ENCODE measurements at regions not wholly inside any gene's neighbourhood (a gene's known extent, or its start where the extent isn't known, plus 50 kb on each side); places are given as distances from the start of the nearest gene placed in this dataset.

- Histone ChIP-seq H3K36me3 (replicated peaks in 1 of 2; ENCODE audit: control insufficient read depth in 1 of 2, insufficient read depth in 2 of 2, low read length in 2 of 2) (no peaks in the 10 kb centered on the region), H3K4me3 (replicated peaks in 1 of 3; ENCODE audit: insufficient read depth in 1 of 3, low read depth in 2 of 3, low read length in 3 of 3) (no peak overlapping the region), H3K27ac (ENCODE audit: extremely low read length, insufficient read depth, low read length) (no peak overlapping the region), H3K4me2 (ENCODE audit: low read depth, low read length) (no peak overlapping the region), H4K20me1 (ENCODE audit: insufficient read depth, low read length) (no peaks in the 10 kb centered on the region), H3K79me2 (ENCODE audit: insufficient read depth, low read length) (no peaks in the 10 kb centered on the region), H3K4me1 (ENCODE audit: insufficient read depth, low read length) (no peaks in the 10 kb centered on the region), H3K9ac (ENCODE audit: insufficient read depth, low read depth, low read length) (no peak overlapping the region), H2AFZ (ENCODE audit: low read length) (no peak overlapping the region), H3K27me3 (ENCODE audit: control insufficient read depth in 1 of 2, insufficient read depth in 2 of 2, low read length in 2 of 2) (no peaks in the 10 kb centered on the region), H3K9me3 (ENCODE audit: low read length) (no peaks in the 10 kb centered on the region)
- ChIA-PET CTCF (ENCODE audit: low intra/inter-chr PET ratio, low total read pairs) (no interaction called here), POLR2A (no interaction called here)
- DNase-seq (ENCODE audit: low spot score), result no peak
- in situ Hi-C loops (cut with HindIII; ENCODE audit: extremely low pct_ligation_motif_present, low pct_unique_long_range_greater_than_20kb), result no loop called here
- WGBS (ENCODE audit: low lambda C conversion rate), result 3% methylated on average over 4 of the region's 4 CpGs
- no peak for FAIRE-seq
- no TSS peak for BruUV-seq (replicated peaks)
- intact Hi-C loops (cut with micrococcal nuclease; ENCODE audit: unreplicated experiment), result no loop called here
- ATAC-seq, result no peak
- TF ChIP-seq ZFP36L2 (CRISPR knock-in tag; IDR thresholded peaks at IDR 0.05) (no peak), ZNF235 (CRISPR knock-in tag; IDR thresholded peaks at IDR 0.05; ENCODE audit: borderline replicate concordance) (no peak), HHEX (CRISPR knock-in tag; IDR thresholded peaks at IDR 0.05) (no peak), SNAI1 (CRISPR knock-in tag; IDR thresholded peaks at IDR 0.05; ENCODE audit: borderline replicate concordance) (no peak), ZNF234 (CRISPR knock-in tag; conservative IDR thresholded peaks at IDR 0.05) (no peak), RNF219 (CRISPR knock-in tag; IDR thresholded peaks at IDR 0.05) (no peak), IKZF5 (CRISPR knock-in tag; IDR thresholded peaks at IDR 0.05) (no peak), ZNF383 (CRISPR knock-in tag; IDR thresholded peaks at IDR 0.05; ENCODE audit: borderline replicate concordance) (no peak), JUNB (CRISPR knock-in tag; IDR thresholded peaks at IDR 0.05; ENCODE audit: borderline replicate concordance) (no peak), PRMT3 (CRISPR knock-in tag; IDR thresholded peaks at IDR 0.05; ENCODE audit: borderline replicate concordance, low read depth) (no peak), ZHX2 (IDR thresholded peaks at IDR 0.05; ENCODE audit: low read depth) (no peak), ZHX2 (CRISPR knock-in tag; IDR thresholded peaks at IDR 0.05; ENCODE audit: borderline replicate concordance) (no peak), ZNF33A (CRISPR knock-in tag; IDR thresholded peaks at IDR 0.05; ENCODE audit: borderline replicate concordance) (no peak), PTBP1 (IDR thresholded peaks at IDR 0.05; ENCODE audit: low read depth, low read length, poor library complexity, severe bottlenecking) (no peak)
These were observed 335.8 kb downstream of the TRIB2 start for GRCh38 chr2:13052547-13052946.

Measured in HepG2 (cell line).